Activated T-helper 2 cell treated with anti-CD3 and anti-CD28 coated beads, Interferon-gamma antibody, Interleukin-2, Interleukin-4, amounts not matched to agents 10 μg/mL and 5 μg/mL and 100 μg/mL, durations not matched to agents 14 hours and 24 hours and 36 hours (primary cell): ENCODE measurements at regions not wholly inside any gene's neighbourhood (a gene's known extent, or its start where the extent isn't known, plus 50 kb on each side); places are given as distances from the start of the nearest gene placed in this dataset.

Experiments
- DNase-seq: peaks from one replicate; pipeline ENCODE4 v3.0.0; 2021; ENCODE audit warnings: low spot score
- H3K27ac Mint-ChIP-seq: one replicate; pipeline ENCODE4 v1.8.0; 2021; ENCODE audit warnings: mixed read lengths
- H3K27me3 Mint-ChIP-seq: one replicate; pipeline ENCODE4 v1.8.0; 2021; ENCODE audit warnings: low read depth, mixed read lengths
- H3K36me3 Mint-ChIP-seq: one replicate; pipeline ENCODE4 v1.8.0; 2021; ENCODE audit warnings: low read depth, mixed read lengths
- H3K4me1 Mint-ChIP-seq: one replicate; pipeline ENCODE4 v1.8.0; 2021; ENCODE audit warnings: low read depth, mixed read lengths
- H3K4me3 Mint-ChIP-seq: one replicate; pipeline ENCODE4 v1.8.0; 2021; ENCODE audit warnings: low read depth, mild to moderate bottlenecking, moderate library complexity, mixed read lengths
- H3K9me3 Mint-ChIP-seq: one replicate; pipeline ENCODE4 v1.8.0; 2021; ENCODE audit warnings: mixed read lengths
- intact Hi-C: fragments of 100-400 bp; cut with micrococcal nuclease; formaldehyde crosslinking; loops from one replicate; pipeline ENCODE4 v1.15.1; 2023

GRCh38 chr5:152260940-152261339 lies 144.1 kb downstream of the NMUR2 start:
- intact Hi-C loops, result no loop called here
- Mint-ChIP-seq H3K4me1 (no peaks in the 10 kb centered on the region), H3K4me3 (no peak overlapping the region), H3K27me3 (no peaks in the 10 kb centered on the region), H3K9me3 (no peaks in the 10 kb centered on the region), H3K27ac (no peak overlapping the region), H3K36me3 (no peaks in the 10 kb centered on the region)
- no peak for DNase-seq

- Mint-ChIP-seq H3K36me3 (no peaks in the 10 kb centered on the region), H3K27ac (no peak overlapping the region), H3K27me3 (no peaks in the 10 kb centered on the region), H3K4me3 (no peak overlapping the region), H3K9me3 (no peaks in the 10 kb centered on the region), H3K4me1 (no peaks in the 10 kb centered on the region)
- DNase-seq, result no peak
- intact Hi-C loops, result no loop called here
These were observed 145.4 kb downstream of the NMUR2 start for GRCh38 chr5:152259702-152260101.

GRCh38 chr5:152256580-152256979 lies 148.5 kb downstream of the NMUR2 start:
- intact Hi-C loops, result no loop called here
- no peak for DNase-seq
- no peaks in the 10 kb centered on the region for H3K27me3 Mint-ChIP-seq
- H3K4me3 Mint-ChIP-seq, result no peak overlapping the region
- no peak overlapping the region for H3K27ac Mint-ChIP-seq
- H3K9me3 Mint-ChIP-seq, result no peaks in the 10 kb centered on the region
- no peaks in the 10 kb centered on the region for H3K36me3 Mint-ChIP-seq
- no peaks in the 10 kb centered on the region for H3K4me1 Mint-ChIP-seq

GRCh38 chr5:152255411-152255810 lies 149.7 kb downstream of the NMUR2 start:
- no peaks in the 10 kb centered on the region for H3K27me3 Mint-ChIP-seq
- no peaks in the 10 kb centered on the region for H3K36me3 Mint-ChIP-seq
- no peak for DNase-seq
- H3K27ac Mint-ChIP-seq, result no peak overlapping the region
- intact Hi-C loops, result no loop called here
- no peaks in the 10 kb centered on the region for H3K9me3 Mint-ChIP-seq
- H3K4me1 Mint-ChIP-seq, result no peaks in the 10 kb centered on the region
- H3K4me3 Mint-ChIP-seq, result no peak overlapping the region

- no peaks in the 10 kb centered on the region for H3K27me3 Mint-ChIP-seq
- intact Hi-C loops, result no loop called here
- H3K27ac Mint-ChIP-seq, result no peak overlapping the region
- H3K9me3 Mint-ChIP-seq, result no peaks in the 10 kb centered on the region
- no peak overlapping the region for H3K4me3 Mint-ChIP-seq
- no peaks in the 10 kb centered on the region for H3K4me1 Mint-ChIP-seq
- DNase-seq, result no peak
- no peaks in the 10 kb centered on the region for H3K36me3 Mint-ChIP-seq
These were observed 157.2 kb downstream of the NMUR2 start for GRCh38 chr5:152247850-152248385.

GRCh38 chr5:152246401-152246800 lies 158.7 kb downstream of the NMUR2 start:
- Mint-ChIP-seq H3K4me3 (no peak overlapping the region), H3K27ac (no peak overlapping the region), H3K4me1 (no peaks in the 10 kb centered on the region), H3K9me3 (no peaks in the 10 kb centered on the region), H3K27me3 (no peaks in the 10 kb centered on the region), H3K36me3 (no peaks in the 10 kb centered on the region)
- intact Hi-C loops, result no loop called here
- no peak for DNase-seq

- no peaks in the 10 kb centered on the region for H3K9me3 Mint-ChIP-seq
- no peaks in the 10 kb centered on the region for H3K27me3 Mint-ChIP-seq
- intact Hi-C loops, result no loop called here
- DNase-seq, result no peak
- H3K27ac Mint-ChIP-seq, result no peak overlapping the region
- no peaks in the 10 kb centered on the region for H3K4me1 Mint-ChIP-seq
- H3K4me3 Mint-ChIP-seq, result no peak overlapping the region
- H3K36me3 Mint-ChIP-seq, result no peaks in the 10 kb centered on the region
These were observed 167.5 kb downstream of the NMUR2 start for GRCh38 chr5:152237531-152237930.

GRCh38 chr5:152226191-152226590 lies 178.9 kb downstream of the NMUR2 start:
- no peak overlapping the region for H3K27ac Mint-ChIP-seq
- no peaks in the 10 kb centered on the region for H3K4me1 Mint-ChIP-seq
- no peaks in the 10 kb centered on the region for H3K9me3 Mint-ChIP-seq
- intact Hi-C loops, result no loop called here
- no peaks in the 10 kb centered on the region for H3K36me3 Mint-ChIP-seq
- H3K4me3 Mint-ChIP-seq, result no peak overlapping the region
- no peaks in the 10 kb centered on the region for H3K27me3 Mint-ChIP-seq
- no peak for DNase-seq

GRCh38 chr5:152221721-152222629 lies 183.1 kb downstream of the NMUR2 start:
- Mint-ChIP-seq H3K9me3 (no peaks in the 10 kb centered on the region), H3K4me3 (no peak overlapping the region), H3K36me3 (no peaks in the 10 kb centered on the region), H3K4me1 (no peaks in the 10 kb centered on the region), H3K27ac (no peak overlapping the region), H3K27me3 (no peaks in the 10 kb centered on the region)
- no peak for DNase-seq
- intact Hi-C loops, result no loop called here

GRCh38 chr5:152218694-152219093 lies 186.4 kb downstream of the NMUR2 start:
- H3K27me3 Mint-ChIP-seq, result no peaks in the 10 kb centered on the region
- intact Hi-C loops, result no loop called here
- no peaks in the 10 kb centered on the region for H3K4me1 Mint-ChIP-seq
- no peak for DNase-seq
- no peak overlapping the region for H3K27ac Mint-ChIP-seq
- no peaks in the 10 kb centered on the region for H3K9me3 Mint-ChIP-seq
- no peak overlapping the region for H3K4me3 Mint-ChIP-seq
- no peaks in the 10 kb centered on the region for H3K36me3 Mint-ChIP-seq

- no peak for DNase-seq
- Mint-ChIP-seq H3K36me3 (no peaks in the 10 kb centered on the region), H3K4me1 (no peaks in the 10 kb centered on the region), H3K27ac (no peak overlapping the region), H3K27me3 (no peaks in the 10 kb centered on the region), H3K9me3 (no peaks in the 10 kb centered on the region), H3K4me3 (no peak overlapping the region)
- intact Hi-C loops, result no loop called here
These were observed 199.3 kb downstream of the NMUR2 start for GRCh38 chr5:152205804-152206203.

GRCh38 chr5:152202321-152202720 lies 202.8 kb downstream of the NMUR2 start:
- Mint-ChIP-seq H3K27me3 (no peaks in the 10 kb centered on the region), H3K27ac (no peak overlapping the region), H3K36me3 (no peaks in the 10 kb centered on the region), H3K4me1 (no peaks in the 10 kb centered on the region), H3K4me3 (no peak overlapping the region), H3K9me3 (no peaks in the 10 kb centered on the region)
- DNase-seq, result no peak
- intact Hi-C loops, result no loop called here

GRCh38 chr5:152193391-152194107 lies 211.5 kb downstream of the NMUR2 start:
- H3K4me1 Mint-ChIP-seq, result no peaks in the 10 kb centered on the region
- H3K4me3 Mint-ChIP-seq, result no peak overlapping the region
- intact Hi-C loops, result no loop called here
- no peaks in the 10 kb centered on the region for H3K9me3 Mint-ChIP-seq
- no peak overlapping the region for H3K27ac Mint-ChIP-seq
- no peaks in the 10 kb centered on the region for H3K36me3 Mint-ChIP-seq
- DNase-seq, result no peak
- H3K27me3 Mint-ChIP-seq, result no peaks in the 10 kb centered on the region
